NCI-H2029 (cell line): ENCODE measurements at regions not wholly inside any gene's neighbourhood (a gene's known extent, or its start where the extent isn't known, plus 50 kb on each side); places are given as distances from the start of the nearest gene placed in this dataset.
A peak's percentile ranks its signal among the peaks of the same experiment; 100 is the strongest.

Source experiments
- DNase-seq: peaks from one replicate; lab custom pipeline; 2025; lab: John Stamatoyannopoulos, UW

DNA sequence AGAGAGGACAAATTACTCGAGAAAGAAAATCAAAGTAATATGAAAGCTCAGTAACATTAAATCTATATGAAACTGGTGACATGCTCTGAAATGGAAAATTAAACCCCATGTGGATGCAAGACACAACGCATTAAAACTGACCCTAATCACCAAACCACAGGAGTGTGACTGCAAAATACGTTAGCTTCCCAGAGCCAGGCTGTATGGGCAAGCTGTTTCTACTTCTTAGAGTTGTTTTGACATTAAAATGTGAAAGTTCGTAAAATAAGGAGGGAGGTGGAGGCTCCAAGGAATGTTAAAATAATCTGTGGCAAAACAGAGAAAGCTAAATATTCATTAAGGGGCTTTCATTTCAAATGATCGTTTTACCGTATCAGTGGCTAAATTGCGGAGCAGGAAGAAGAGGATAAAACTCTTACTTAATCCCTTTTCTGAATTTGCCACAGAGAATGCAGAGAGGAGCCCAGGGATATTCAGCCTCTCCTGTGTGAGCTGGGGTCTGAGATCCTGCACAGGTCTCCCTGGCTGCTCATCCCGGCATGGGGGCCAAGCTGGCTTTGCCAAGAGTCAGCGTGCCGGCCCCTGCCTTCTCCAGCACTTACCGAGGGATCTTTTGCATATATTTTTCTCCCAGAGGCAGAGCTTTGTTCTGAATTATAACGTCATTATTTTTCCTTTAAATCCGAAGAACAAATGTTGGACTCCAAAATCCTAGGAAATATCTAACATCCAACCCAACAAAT, 239.8 kb upstream of the THBS1 start:
- no peak for DNase-seq

DNA sequence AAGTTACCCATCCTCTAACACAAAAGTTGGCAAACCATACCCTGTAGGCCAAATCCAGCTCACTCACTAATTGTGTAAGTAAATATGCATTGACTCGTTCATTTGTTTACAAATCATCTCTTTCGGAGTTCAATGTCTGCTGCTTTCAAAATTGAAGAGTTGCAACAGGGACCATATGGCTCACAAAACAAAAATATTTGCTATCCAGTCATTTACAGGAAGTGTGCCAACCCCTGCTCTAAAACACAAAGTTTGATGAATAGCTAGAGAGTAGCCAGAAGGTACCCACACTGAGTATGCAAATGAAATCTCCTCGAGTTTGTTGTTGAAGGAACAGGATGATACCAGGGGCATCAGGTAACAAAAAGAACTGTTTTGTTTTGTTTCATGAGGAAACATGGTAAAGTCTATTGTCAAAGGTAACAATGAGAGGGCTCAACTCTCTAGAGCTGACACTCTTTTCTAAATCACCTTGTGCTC, 236.2 kb upstream of the THBS1 start:
- no peak for DNase-seq

DNA sequence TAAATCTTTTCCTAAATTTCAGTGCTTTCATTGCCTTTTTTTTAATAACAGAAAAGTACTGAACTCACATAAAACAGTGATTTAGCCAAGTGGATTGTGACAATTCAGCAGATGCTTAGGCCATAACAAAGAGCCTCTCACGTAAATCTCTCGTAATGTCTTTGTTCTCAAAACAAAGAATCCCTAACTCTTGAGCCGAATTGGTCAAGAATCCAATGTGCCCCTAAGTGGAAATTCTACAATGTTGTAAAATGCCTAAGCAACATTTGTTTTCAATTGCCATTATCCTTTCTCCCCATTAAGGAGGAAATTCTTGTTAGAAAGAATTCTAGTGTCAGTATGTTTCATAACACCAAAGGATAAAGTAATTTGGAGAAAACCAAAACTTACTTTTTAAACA, 235.7 kb upstream of the THBS1 start:
- DNase-seq: no peak

DNA sequence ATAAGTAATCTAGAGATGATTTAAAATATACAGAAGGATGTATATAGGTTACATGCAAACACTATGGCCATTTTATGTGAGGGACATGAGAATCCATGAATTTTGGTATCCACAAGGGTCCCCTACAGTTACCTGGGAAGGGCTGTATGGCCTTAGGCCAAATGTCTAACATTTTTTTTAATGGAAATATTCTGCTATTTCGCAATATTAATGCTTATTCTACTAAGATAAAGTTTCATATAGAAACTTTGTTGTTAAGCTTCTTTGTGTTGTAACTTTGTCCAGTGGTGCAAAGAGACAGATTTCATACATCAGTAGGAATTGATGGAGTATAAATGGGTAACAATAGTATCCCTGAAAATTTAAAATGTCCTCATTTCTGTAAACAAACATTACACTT, 233.4 kb upstream of the THBS1 start:
- DNase-seq: no peak

DNA sequence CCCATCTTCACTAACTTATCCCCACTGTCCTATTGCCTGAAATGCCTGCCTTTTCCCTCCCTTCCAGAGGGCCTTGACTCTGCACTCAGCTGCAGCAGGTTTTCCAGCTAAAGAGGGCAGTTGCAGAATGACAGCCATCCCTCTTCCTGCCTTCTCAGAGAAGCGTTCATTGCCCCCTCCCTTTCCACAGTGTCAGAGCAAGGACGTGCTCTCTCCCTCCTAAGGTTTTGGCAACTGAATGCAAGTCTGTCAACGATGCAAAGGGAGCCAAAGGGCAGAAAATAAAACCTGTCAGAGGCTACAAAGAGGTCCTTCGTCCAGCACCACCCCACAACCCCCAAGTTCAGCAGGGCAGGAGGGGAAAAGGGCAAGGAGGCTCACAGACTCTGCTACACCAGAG, 230.1 kb upstream of the THBS1 start:
- DNase-seq: no peak

DNA sequence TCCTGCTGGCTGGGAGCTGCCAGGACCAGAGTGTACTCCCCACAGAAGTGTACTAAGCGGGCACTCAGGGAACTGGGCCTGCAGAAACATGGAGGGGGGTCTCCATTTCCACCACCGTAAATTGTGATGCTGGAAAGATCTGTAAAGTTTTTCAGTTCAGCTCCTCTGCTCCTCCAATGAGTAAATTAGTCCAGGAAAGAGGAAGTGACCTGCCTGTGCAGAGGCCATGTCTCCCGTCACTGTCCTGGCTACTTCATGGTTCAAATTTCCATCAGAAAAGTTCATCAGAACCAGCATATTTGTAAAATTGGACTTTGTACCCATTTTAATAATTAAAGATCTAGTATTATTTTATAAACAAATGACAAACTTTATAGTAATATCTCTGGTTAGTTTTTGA, 226.7 kb upstream of the THBS1 start:
- no peak for DNase-seq

DNA sequence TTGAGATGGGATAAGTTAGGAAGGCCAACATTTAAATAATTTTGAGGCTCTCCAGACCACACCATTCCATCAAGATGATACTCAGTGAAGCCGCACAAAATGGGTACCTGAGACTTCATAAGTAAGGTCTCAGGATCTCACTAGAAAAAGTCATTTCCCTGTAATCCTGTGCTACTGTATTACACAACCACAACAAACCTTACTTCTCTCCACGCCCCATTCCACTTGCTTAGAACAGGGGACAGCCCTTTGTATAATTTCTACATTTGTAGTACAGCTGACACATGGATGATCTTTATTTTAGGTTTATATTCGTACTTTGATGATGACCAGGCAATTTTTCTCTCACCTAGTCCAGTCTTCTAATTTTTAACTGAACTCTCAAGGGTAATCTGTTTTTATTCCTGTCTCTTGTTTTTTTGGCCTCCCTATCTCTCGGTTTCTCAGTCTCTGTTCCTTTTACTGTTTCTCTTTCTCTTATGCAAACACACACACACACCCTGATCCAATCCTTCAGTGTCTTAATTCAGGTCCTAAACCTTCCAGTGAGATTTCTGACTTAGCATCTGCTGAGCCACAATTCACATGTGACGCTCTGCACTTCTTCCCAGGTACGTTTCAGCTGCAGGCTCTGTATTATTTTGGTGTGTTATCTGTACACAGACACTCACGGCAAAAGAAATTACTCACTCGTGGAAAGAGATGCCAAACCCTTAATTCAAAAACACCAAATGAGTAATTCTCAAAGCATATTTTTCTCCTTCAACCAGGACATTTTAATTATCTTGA, 223.2 kb upstream of the THBS1 start:
- no peak for DNase-seq

DNA sequence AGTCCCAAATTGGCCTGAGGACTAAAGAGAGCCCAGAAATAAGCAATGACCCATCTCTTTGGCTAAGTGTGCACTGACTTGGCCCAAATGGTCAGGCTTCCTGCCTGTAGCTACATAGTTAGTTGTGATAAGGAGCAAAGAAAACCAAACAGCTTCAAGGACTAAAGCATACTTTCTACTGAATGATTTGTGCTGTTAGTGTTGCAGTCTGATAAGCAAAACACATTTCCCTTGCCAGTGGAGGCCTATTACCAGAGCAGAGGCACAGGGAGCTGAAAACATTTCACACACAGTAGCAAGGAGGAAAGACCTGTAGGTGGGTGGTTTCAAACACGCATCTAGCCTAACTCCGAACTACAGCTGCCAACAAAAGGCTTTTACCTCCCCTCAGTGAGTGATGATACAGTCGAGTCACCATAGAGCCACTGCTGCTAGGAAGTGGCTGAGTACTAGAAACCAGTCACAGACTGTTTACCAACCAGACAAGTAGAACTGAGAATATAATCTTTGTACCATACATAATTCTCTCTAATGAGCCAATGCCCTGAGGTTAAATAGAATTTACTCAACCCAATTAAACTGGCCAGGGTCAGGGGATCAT, 222.3 kb upstream of the THBS1 start:
- DNase-seq: no peak

DNA sequence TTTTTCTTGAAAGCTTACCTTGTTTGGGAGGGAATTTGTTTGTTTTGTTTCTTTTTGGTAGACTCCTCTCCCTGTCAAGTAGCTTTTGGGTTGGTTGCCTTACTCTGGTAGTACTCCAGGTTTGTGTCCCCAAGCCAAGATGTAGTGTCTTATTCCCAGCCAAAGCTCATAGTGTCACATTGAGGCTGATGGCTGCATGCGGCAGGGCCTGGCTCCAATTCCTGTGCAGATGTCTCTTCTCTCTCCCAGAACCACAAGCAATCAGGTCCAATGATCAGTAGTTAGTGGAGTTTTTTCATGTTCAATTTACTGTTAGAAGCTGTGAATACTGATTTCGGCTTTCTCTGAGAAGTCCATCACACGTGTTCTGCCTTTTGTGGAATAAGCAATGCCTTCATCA, 221.1 kb upstream of the THBS1 start:
- DNase-seq: no peak

DNA sequence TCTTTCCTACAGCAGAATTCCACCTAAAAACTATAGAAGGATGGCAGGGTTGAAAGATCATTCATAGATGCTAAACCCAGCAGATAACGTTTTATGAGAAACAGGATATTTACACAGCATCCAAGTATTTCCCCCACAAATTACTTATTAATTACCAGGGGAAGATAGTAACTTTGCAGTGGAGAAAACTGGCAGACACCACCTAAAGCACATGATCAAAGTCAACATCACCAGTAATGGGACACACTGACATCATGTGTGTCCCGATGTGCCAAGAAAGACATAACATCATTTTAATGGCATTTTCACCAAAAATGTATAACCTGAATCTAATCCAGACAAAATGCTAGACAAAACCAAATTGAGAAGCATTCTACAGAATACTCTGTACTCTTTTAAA, 220.4 kb upstream of the THBS1 start:
- DNase-seq: no peak

DNA sequence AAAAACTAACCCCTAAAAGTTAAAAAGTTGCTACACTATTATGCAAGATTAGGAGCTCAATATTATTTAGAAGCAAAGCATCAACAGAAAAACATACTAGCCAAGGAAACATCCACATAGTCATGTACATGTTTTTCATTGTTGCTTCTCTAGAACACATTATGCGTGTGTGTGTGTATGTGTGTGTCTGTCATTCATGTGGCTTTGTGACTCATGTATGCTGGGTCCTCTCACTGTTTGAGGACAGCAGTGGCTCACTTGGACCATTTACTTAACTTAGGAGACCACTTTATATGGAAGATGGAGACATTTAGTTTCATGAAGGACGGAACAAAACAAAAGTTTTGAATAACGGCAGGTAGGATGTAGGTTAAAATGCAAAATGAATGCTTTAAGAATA, 219.4 kb upstream of the THBS1 start:
- DNase-seq: no peak

DNA sequence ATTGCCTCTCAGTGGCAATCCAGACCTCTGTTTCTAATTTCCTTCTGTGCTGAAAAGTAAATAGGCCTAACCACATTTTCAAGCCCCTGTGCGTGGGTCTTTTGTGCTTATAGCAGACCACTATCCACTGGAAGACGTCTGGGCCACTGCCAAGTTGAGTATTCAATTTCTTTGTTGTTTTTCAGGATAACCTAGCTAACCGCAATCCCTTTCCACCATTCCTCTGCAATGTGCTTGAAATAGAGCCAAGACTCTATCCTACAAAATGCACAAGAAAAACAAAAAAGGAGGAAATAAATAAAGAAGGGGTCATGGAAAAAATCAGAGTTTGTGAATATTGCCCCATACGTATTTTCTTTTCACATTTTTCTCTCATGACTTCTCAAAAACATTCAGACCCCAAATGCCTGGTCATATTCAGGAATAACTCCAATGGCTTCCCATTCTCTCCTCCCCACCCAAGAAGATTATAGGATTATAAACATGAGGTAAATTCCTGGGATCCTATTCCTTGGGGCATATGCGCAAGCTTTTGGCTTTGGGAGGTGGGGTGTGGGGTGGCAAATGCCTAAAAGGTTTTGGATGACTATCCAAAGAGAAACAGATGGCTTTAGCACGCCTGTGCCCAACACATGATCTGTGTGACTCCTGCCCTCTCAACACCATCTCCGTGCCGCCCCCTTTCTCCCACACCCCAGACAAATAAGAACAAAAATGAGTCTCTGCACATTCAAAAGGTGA, 217.9 kb upstream of the THBS1 start:
- peak; percentile 78 for DNase-seq

DNA sequence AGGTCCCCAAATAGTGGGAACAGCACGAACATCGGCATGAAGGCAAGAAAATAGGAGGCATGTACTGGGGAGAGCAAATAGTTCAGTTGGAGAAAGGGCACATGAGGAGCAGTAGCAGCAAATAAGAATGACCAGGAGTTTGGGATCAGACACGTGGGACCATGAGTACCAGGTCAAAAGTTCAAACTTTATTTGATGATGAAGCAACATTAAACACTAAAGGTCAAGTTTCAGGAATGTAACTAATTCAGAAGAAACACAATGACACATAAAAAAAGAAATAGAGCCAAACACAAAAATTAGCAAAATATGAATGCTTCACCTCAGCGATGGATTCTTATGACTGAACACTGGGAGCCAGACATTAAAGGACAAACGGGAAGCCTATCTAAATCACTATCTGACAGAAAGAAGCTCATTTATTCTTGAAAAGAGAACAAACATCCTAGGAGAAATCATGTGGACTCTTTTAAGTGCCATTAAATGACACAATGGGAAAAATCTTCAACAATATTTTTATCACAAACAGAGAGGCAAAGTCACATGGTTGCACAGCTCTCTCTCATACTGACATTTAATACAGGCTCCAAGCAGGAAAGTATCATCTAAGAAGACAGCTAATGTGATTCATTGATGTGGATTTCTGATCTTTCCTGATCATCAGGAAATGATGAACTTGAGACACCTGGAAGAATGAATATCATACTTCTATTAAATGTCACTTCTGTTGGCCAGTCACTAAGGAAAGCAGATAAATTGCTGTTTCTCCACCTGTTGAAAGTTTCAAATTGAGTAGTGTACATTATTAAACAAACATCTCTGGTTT, 216.9 kb upstream of the THBS1 start:
- no peak for DNase-seq

DNA sequence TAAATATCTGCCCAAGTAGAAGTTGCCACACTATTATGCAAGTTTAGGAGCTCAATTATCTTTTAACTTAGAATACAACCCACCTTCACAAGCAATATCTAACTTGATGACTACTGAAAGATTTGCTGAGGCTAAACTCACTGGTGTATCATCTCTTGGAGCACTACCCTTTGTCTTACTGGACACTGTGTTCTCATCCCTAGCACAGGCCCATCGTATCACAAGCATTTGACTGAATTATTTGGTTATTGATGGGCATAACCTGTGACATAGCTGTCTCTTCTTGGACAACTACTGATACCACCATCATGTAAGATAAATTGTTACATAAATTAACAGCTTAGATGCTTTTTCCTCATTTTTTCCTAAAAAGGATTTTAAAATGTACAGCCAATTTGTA, 216.2 kb upstream of the THBS1 start:
- DNase-seq: no peak

DNA sequence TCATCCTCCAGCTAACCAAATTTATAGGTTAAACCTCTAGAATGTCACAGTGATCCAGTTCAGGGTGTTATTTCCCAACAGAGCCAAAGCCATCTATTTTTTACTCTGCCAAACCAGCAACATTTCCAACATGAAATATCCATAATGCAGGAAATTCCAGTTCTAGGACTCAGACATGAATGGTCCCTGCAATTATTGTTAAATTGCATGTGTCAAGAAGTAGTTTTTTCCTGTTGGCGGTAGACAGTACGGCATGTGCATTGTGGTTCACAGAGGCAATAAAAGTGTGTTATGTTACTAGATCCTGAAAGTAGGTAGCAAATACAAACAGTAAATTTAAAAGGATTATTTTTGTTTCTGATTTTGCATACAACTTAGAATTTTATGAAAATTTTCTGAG, 215.7 kb upstream of the THBS1 start:
- no peak for DNase-seq

DNA sequence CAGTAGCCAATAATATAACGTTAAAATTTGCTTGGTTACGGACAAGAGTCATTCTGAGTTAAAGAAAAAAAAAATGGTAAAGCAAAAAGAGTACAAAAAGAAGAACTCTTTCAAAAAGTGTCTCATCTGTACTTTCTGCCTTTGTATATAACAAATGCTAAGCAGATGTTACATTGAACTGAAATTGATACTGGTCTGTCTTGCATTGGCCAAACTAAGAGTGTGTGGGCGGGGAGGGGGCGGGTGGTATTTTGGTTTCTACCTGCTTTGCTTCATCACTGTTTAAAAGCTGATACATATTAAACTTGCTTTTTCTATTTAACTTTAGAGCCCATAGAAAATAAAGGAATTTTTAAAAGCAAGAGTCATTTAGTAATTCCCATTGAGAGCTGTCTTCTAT, 215.0 kb upstream of the THBS1 start:
- no peak for DNase-seq

DNA sequence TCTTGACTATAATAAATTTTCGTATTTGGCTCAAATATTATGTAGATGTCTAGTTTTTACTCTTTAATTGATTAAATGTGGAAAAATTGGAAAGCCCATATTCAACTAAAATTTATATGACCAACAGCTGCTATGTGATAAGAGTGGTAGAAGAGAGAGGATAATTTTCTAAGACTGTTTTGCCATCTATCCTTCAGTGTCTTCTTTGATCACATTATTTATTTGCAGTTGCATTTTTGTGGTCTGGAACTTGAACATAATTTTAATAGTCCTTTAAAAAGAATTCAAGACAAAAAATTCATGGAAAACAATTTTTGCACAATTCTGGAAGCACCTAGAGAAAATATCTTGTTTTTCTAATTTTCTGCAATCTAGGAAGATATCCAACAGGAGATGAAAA, 213.3 kb upstream of the THBS1 start:
- no peak for DNase-seq

DNA sequence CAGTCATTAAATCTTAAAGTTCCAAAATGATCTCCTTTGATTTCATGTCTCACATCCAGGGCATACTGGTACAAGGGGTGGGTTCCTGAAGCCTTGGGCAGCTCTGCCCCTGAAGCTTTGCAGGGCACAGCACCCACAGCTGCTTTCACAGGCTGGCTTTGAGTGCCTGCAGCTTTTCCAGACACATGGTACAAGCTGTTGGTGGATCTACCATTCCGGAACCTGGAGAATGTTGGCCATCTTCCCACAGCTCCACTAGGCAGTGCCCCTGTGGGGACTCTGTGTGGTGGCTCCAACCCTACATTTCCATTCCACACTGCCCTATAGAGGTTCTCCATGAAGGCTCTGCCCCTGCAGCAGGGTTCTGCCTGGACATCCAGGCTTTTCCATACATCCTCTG, 211.1 kb upstream of the THBS1 start:
- no peak for DNase-seq

DNA sequence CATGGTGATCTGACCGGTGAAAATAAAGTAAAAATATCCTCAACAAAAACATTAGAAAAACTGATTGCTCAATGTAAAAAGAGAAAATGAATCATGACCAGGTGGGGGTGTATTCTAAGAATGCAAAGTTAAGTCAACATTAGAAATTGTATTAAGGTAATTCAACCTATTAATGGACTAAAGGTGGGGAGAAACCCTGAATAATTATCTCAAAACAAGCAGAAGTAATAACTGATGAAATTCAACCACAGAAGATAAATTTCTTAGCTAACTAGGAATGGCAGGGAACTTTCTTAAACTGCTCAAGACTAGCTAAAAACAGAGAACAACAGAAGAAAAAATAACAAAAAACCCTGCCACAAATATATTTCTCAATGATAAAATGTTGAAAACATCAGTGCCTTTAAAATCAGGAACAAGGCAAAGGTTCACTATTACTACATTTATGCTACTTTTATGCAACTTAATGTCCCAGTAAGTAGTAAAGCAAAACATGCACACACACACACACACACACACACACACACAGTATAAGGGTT, 204.4 kb upstream of the THBS1 start:
- no peak for DNase-seq

DNA sequence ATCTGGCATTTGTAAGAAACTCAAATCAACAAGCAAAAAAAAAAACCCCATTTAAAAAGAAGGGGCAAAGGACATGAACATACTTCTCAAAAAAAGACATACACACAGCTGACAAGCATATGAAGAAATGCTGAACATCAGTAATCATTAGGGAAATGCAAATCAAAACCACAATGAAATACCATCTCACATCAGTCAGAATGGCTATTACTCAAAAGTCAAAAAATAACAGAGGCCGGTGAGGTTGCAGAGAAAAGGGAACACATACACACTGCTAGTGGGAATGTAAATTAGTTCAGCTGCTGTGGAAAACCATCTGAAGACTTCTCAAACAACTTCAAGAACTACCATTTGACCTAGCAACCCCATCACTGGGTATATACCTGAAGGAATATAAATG, 199.4 kb upstream of the THBS1 start:
- DNase-seq: no peak

DNA sequence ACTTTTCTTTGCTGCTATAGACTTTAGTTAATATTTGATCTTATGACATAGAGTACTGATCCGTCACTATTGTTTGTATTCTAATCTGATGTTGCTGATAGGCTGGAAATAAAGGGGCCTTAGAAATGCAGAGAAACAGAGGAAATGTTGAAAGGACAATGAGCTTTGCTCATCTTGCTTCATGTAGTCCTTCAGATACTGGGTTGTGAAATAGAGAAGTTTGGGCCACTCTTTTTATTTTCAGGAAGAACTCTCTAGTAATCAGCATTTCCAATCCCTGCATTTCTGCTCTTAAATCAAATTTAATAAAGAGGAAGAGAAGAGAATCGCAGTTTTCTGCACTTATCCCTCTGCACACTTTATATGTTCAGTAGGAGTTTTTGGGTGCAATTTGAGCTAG, 192.8 kb upstream of the THBS1 start:
- no peak for DNase-seq
